GM18861 (cell line): ENCODE measurements at regions not wholly inside any gene's neighbourhood (a gene's known extent, or its start where the extent isn't known, plus 50 kb on each side); places are given as distances from the start of the nearest gene placed in this dataset.

ENCODE experiments used
- ATAC-seq: cut with Tn5 transposase; IDR thresholded peaks from one replicate; pipeline ENCODE4 v1.9.1; 2021; ENCODE audit not compliant: unreplicated experiment

DNA sequence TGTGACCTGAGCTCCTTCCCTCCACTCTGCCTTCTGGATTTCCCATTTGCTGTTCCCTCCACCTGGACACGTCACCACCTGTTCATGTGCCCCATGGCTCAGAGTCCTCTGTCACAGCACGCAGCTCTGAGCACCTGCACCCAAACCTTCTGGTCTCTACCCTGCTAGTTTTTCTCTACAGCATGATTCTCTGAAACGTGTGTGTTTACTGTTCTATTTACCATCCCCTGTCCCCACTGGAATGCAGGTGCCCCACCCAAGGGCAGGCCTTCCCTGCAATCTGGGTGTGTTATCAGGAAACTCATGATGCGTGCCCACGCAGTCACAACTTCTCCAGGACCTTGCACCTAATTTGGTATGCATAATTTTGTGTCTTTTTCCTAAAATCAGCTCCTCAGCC, 284.4 kb upstream of the IGFBP3 start:
- ATAC-seq: no peak

DNA sequence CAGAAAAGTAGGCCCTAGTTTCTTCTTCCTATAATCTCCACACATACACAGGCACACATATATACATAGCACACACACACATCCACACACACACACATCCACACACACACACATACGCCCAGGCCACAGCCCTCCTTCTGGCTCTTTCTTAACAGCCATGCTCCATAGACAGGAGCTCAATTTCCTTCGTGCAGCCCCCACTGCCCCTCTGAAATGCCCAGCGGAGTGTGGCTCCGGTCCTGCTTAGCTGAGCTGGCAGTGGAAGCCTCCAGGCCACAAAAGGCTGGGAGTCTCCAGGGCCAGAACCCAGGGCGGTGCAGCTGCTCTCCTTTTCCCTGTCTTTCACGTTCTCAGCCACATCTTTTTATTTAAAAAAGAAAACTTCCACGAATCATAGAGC, 282.9 kb upstream of the IGFBP3 start:
- no peak for ATAC-seq

DNA sequence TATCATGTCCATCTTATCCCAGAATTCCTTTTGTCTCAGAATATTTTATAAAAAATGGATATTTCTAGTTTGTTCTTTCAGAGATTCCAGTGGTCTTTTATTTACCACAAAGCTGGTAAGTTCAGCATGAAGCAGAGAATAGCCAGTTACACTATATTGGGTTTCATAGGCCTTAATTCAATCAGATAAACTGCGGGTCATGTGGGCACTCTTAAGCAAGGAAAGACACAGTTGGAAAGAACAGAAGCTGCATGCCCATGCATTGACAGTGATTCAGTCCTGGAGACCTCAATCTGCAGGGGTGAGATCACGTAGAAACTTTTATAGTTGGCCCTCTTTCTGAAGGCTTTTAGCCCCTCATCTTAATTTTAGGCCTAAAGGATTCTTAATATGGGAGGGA, 281.3 kb upstream of the IGFBP3 start:
- ATAC-seq: no peak

DNA sequence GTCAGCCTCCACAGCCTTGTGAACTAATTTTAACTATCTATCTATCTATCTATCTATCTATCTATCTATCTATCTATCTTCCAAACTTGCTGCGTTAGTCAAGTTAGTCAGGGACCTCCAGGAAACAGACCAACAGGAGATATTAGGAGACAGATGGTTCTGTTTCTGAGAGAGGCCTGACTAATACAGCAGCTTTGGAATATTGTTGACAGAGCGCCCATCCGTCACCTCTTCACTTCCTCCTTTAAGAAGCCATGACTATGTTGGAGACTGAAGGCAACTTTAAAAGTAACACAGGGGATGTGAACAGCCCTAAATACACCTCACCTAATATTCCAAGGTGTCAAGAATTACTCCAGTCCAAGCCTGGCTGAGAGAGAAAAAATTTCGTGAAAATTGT, 280.9 kb upstream of the IGFBP3 start:
- ATAC-seq: no peak

DNA sequence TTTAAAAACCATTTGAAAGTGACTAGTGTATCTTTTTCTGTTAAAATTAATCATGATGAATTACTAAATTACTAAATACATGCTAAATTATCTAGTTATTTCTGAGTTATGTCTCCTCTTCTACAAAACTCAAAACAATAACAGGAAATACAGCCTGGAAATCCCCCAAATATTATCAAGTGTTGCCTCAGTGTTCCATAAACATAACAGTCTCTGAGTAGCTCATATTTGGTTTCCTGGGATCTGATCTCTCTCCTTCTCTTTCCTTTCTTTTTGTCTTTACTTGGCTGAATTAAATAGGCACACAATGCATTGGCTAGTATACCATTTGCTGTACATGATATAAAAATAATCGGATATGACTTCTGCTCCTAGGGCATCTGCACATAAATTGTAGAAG, 277.6 kb upstream of the IGFBP3 start:
- ATAC-seq: no peak

DNA sequence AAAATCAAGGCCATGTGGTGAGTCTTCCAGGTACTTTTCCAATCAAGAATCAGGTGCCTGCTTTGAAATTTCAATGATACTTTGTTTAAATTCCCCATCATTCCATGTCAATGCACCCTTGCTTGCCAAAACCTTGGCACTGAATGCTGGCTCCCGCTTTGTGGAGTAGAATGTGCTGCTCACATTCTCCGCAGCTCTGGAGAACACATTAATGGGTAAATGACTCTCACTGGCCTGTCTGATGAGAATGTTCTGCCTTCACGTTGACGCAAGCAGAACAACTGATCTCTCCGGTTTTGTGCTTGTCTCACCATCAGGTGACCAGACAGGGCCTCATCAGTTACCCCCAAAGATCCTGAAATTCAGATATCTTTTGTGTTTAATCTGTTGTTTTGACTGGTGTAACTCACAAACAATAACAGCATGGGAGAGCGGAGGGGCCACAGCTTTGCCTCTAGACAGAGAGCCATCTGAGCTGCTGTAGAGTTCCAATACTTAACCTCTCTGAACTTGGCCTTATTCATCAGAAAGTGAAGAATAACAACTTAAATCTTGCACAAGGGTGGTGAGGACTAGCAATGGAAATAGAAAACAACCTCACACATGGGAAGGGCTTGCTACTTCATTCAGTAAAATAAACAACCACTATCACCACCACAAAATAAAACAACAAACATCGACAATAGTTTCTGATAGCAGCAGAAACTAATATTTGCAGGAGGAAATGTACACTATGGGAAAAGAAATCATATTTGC, 276.9 kb upstream of the IGFBP3 start:
- ATAC-seq: no peak

DNA sequence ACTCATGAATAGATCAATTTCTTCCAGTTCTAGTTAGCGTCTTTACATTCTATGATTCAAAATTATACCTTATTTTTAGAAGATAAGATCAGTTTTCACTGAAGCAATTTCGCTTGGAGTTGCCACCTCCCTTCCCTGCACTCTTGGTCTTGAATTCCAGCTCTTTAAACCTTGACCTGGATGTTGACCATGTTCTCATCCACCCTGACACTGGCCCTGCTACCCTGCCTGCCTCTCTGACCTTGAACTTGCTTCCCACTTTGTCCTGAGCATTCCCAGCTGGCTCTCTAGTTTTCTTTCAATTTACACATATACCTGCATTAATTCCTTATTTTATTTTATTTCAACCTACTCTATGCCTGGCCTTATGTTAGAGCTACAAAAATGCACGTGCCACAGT, 274.9 kb upstream of the IGFBP3 start:
- ATAC-seq: no peak

DNA sequence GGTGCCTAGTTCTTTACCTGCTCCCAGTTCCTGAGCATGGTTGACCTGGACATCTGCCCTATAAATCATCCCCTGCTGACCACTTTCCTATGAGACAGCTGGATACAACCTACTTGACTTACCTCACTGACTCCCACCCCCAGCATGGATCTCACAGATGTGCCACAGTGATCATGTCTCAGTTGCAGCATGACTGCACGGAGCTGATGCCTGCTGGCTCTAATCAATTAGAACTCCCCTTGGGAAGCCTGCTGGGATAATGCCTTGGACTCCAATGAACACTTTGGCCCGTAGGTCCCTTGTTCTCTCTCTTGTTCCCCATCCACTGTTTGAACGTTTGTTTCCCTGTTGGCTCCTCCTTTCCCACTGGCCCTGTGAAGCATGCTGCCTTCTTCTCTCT, 271.2 kb upstream of the IGFBP3 start:
- ATAC-seq: no peak

DNA sequence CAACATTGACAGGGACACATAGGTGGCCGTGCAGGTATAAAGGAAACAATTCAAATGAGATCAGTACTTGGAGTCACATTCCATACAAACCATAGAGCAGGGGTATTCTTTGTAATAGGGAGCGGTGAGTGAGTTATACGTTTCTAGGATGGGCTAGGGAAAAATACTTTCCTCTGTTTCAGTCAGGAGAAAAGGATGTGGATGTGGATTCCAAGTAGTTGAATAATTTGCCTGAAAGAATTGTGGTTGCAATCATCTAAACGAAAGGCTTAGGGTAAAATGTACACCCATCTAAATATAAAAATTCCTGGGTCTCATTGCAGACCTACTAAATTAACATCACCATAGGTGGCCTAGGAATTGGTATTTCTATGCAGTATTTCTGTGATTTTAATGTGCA, 270.7 kb upstream of the IGFBP3 start:
- no peak for ATAC-seq

DNA sequence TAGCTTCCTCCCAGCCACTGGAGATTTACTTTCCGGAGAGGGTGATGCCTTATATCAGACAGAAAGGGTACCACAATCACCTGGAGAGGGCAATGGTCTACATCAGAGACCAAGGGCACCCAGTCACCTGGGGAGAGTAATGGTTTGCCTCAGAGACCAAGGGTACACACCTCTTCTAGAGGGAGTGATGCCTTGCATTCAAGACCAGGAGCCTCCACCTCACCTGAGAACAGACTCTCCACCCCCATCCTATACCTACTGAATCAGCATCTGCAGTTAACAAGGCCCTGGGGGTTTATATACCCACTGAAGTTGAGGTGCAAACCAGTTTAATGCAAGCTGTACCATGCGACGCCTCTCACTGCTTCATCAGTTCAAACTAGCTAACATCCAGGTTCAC, 270.2 kb upstream of the IGFBP3 start:
- ATAC-seq: no peak

DNA sequence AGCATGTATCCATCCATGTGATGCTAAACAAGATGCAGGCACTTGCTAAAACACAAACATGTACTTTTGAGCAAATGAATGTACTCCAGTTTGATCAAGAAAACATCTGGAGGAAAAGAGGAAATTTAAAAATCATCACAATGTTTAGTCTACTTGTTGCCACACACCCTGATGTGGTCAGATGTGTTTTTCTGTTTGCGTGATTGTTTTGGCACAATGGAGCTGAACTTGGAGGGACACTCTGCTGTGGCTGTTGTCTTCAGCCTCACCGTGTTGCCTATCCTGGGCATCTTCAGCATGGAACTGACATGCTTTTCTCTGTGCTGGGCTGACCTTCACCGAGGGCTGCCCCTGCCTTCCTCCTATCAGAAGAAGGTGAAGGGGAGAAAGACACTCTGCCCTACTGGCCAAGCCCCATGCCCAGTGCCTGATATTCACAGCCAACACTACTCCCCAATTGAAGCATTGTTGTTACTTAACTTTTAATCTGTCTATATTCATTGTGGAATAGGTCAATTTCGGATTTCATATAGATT, 268.3 kb upstream of the IGFBP3 start:
- ATAC-seq: no peak

DNA sequence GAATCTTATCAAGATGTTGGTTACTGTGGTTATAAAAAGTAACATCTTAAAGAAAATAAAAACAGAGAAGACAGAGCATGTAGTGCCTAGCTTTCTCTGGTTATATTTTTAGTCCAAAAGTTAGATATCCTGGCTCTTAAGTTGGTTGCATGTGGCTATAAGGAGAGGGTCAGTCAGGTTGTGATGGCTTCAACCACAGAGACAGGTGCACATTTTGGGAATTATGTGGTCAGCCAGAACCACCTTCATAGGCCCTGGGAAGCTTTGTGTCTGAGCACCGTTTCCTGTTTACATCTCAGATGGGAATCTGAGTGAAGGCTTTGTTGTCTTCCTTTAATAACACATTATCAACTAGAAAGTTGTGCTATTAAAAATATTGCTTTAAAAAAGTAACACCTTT, 265.1 kb upstream of the IGFBP3 start:
- ATAC-seq: no peak

DNA sequence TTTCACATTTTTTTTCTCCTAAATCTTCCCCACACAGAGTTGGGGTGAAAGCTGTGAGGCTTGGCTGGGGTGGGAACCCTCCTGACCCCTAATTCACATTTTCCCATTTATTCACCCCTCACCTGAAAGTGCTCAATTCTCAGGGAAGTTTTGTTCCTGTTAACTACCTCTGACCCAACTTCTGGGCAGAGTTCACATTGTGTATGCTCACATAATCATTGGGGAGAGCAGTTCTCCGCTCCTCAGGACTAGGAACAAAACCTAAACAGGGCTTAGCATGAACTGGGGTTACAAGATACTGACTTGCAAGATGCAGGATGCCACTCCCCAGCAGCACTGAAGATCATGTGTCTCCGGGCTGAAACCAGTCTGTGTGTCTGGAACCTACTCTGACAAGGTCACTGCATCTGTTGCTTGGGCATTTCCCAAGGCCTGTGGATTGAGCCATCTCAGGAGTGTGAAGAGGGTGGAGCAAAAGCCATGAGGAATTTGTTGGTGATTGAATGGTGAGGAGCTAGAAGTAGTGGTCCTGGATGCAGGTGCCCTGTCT, 258.1 kb upstream of the IGFBP3 start:
- ATAC-seq: no peak

DNA sequence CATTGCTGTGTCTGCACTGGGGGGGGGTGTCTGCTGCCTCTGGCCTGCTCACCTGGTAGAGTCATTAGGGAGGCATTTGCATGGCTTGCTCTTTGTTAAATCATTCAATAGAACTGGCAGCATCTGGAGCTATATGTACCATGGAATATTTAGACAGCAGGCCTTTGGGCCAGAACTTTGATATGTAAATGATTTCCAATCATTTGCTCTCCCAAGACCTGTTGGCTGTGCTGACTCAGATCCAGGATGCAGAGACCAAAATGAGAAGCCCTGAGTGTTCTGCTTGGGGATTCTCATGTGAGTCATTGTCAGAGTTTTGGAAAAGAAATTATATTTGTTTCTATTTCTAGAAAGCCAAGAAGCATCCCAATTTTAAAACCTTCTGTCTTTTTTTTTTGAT, 257.6 kb upstream of the IGFBP3 start:
- no peak for ATAC-seq

DNA sequence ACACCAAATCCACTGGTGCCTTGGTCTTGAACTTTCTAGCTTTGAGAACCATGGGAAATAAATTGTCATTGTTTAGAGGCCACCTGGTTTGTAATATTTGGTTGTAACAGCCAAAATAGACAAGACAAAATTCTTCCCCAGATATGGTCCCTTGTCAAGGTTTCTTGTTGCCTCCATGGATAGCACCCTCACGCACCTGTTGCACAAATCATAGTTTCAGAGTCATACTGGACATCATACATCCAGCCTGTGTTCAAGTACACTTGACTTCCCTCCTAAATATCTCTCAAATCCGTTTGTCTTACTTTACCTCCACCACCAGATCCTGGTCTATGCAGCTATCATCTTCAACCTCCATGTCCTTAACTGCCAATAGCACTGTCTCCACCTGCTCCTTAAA, 256.7 kb upstream of the IGFBP3 start:
- ATAC-seq: no peak

DNA sequence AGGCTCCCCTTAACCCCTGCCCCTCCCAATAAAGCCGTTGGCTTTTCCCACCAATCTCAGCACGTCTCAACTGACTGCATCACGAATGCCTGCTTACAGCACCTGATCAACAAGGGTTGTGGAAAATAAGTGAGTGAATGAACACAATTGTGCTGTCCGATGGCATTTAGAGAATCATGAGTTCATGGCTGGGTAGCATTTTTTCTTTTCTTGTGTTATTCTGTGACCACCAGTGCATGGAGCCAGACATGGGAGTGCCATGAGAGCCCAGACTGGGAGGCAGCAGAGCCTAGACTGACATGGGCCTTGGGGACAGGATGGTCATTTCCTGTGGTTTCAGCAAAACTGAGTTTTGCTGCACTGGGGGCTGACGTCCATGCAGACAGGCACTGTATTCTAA, 254.1 kb upstream of the IGFBP3 start:
- ATAC-seq: no peak

DNA sequence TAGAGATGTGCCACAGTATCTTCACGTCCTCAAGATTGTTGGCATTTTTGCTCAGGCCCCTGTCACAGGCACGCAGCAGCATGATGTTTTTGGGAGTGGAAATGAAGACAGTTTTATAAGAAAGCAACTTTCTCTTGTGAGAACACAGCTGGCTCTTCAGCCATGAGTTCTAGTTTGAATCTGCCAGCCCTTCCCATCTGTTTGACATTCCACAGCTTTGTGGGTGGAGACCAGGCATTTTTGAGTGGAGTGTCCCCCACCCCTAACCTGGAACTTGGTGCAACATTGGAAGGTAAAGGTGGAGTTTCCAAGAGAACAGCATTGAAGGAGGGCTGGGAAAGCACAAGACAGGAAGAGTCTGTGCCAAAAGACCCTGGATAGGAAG, 253.1 kb upstream of the IGFBP3 start:
- no peak for ATAC-seq

DNA sequence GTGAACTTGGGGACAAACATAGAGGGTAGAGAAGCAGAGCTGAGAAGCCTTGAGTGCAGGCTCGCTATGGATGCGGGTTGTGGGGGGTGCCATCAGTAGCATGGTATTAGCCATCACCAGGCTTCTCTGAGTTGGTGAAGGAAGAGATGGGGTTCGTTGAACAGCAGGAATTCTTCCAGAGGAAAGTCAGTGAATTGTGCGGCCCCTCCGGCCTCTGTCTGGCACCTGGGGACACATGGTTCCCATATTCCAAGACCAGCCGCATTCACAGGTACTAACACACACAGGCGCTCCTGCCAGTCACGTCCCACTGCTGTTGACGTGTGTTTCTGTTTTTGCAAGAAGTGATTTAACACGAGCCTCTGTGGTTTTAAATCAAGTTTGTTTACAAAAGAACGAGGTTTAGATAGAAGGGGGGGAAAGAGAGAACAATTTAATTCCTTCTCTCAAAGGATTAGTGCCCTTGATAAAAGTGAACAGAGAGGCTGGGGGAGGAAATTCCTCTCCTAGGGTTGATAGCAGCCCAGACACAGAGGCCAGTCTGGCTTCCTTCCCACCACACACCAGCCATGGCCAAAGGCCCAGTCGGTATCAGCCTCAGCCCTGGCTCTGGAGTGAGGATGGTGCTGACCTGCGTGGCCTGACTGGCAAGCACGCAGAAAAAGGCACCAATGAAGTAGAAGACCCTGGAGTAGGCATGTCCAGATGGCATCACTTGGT, 252.6 kb upstream of the IGFBP3 start:
- no peak for ATAC-seq

DNA sequence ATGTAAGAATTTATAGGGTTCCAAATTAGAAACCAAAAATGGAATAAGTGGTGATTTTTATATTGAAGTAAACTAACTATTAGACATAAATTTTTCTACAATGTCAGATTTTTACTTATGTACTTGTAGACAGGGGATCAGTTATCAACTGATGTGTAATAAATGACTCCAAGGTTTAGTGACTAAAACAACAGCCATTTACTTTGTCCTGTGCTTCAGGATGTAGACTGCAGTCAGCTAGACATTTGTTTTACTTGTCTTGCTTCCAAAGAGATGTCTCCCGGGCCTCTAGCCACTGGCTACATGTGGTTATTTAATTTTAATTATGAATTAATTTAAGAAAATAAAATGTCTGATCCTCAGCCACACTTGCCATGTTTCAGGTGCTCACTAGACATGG, 249.7 kb upstream of the IGFBP3 start:
- ATAC-seq: no peak

DNA sequence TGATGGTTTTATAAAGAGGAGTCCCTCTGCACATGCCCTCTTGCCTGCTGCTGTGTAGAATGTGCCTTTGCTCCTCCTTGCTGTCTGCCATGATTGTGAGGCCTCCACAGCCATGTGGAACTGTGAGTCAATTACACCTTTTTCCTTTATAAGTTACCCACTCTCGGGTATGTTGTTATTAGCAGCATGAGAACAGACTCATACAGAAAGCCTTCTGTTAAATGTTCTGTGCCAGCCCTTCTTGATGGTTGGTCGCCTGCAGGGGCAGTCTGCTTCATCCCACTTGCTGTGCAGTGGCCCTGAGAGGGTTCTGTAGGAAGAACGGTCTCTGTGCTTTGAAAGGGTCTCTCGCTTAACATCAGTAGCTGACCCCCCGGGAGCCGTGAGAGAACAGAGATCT, 248.9 kb upstream of the IGFBP3 start:
- no peak for ATAC-seq

DNA sequence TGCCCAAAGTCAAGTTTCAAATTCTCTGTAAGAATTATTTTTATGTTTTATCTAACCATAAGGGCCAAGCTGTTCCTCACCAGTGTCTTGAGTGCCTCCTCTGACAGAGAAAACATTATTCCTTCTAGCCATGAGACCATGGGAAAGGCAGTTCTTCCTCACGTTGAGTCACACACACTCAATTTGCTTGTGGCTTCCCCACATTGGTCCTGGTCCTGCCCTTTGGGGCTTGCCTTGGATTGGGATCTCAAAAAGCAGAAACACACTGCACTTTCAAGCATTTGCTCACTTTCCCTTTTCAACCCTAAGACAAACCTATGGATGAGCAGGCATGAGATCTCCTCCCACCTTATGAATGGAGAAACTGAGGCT, 248.3 kb upstream of the IGFBP3 start:
- no peak for ATAC-seq

DNA sequence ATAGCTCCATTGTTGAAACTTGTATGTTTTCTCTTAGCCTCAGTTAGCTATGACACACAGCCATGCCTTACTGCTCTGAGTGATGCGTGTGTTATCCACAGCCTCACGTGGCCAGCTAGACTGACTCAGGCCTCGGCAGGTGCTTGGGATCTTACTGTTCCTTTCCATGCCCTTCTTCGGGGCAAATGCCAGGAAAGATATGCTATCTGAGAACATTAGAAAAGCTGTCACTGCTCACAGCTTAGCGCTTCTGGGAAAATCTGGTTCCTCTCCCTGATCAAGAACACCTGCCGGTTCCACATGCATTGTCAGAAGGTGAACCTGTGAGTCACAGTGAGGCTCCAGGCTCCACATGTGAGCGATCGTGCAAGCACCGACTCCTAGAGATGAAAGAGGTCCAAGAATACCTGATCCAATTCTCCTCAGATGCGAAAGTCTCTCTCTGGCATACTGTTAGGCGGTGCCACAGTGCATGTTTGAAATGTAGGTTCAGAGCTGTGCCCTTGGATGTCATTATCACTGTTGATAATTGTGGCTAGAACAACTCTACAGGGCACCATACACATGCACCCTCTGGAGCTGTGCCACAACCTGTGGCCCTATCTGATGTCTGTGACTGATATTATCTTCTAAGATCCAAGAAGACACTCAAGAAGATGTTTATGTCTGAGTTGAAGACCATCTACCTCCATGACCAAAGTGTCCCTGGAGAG, 247.8 kb upstream of the IGFBP3 start:
- no peak for ATAC-seq
